ENCODE measurements at regions not wholly inside any gene's neighbourhood (a gene's known extent, or its start where the extent isn't known, plus 50 kb on each side); places are given as distances from the start of the nearest gene placed in this dataset.

DNA sequence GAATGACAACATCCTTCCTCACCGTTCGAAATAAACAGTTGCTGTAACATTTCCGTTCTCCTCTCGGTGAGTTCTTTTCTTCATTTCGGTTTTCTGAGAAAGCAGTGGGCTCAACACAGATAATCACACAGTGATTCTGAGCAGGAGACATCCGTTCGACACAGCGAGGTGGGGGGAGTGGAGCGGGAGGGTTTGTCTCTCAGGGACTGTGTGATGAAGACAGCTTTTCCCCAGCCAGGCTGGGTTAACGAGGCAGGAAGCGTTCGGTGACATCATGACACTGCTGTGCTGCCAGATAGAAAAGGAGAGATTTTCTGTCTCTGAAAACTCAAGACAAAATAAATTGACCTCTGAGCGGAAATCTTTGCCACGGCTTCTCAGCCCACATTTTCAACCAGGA is 119.3 kb downstream of the CRLF2 start:
- Histone ChIP-seq H3K36me3 (ENCODE audit: control insufficient read depth, insufficient read depth, low read length) (no peaks in the 10 kb centered on the region), H3K4ac (ENCODE audit: low read depth, low read length) (no peak overlapping the region), H3K56ac (ENCODE audit: extremely low read depth, insufficient read depth, low read length) (no peak overlapping the region), H3K9me3 (ENCODE audit: control insufficient read depth, insufficient read depth, low read length) (peaks cover 24% of the 10 kb centered on the region), H4K8ac (ENCODE audit: low read depth in 2 of 2, low read length in 2 of 2) (no peak overlapping the region), H3K4me2 (ENCODE audit: low read depth, low read length) (no peak overlapping the region), H3K79me1 (ENCODE audit: low read depth in 1 of 2, low read length in 2 of 2) (no peaks in the 10 kb centered on the region), H3K27me3 (ENCODE audit: control insufficient read depth, insufficient read depth, low read length) (no peaks in the 10 kb centered on the region), H3K27ac (ENCODE audit: insufficient read depth, low read length) (no peak overlapping the region), H2BK20ac (ENCODE audit: low read depth, low read length) (no peak overlapping the region), H3K9me1 (ENCODE audit: insufficient read depth, low read length) (no peaks in the 10 kb centered on the region), H2AK5ac (ENCODE audit: low read depth, low read length) (no peak overlapping the region), H2BK120ac (ENCODE audit: low read depth, low read length) (no peak overlapping the region), H2BK5ac (ENCODE audit: low read depth, low read length, poor library complexity, severe bottlenecking) (no peak overlapping the region), H3K4me1 (ENCODE audit: control insufficient read depth, insufficient read depth, low read length) (no peaks in the 10 kb centered on the region), H4K91ac (ENCODE audit: insufficient read depth, low read depth, low read length) (no peak overlapping the region), H2BK15ac (ENCODE audit: low read depth, low read length) (no peak overlapping the region), H4K20me1 (ENCODE audit: insufficient read depth, low read length) (no peaks in the 10 kb centered on the region), H3K18ac (ENCODE audit: low read depth, low read length) (no peak overlapping the region), H2AK9ac (replicated peaks; ENCODE audit: low read depth, low read length, poor library complexity) (no peak overlapping the region), H2AFZ (replicated peaks; ENCODE audit: low read length, poor library complexity) (no peak overlapping the region), H3K9ac (ENCODE audit: low read depth, low read length) (no peak overlapping the region), H3K14ac (replicated peaks; ENCODE audit: low read depth, low read length) (no peak overlapping the region), H4K5ac (ENCODE audit: low read depth, low read length) (no peak overlapping the region), H3K23ac (ENCODE audit: low read depth, low read length) (no peak overlapping the region), H3K4me3 (ENCODE audit: insufficient read depth, low read depth, low read length) (no peak overlapping the region)
- no peak for ATAC-seq (ENCODE audit: low read depth)
- intact Hi-C loops (cut with micrococcal nuclease): no loop called here
- WGBS, 2 experiments (ENCODE audit: extremely low coverage in 2 of 2, insufficient read length in 1 of 2): no CpG with 5 or more reads among the region's 14 CpGs
- dilution Hi-C loops (cut with HindIII; ENCODE audit: low sequenced_read_pairs, unreplicated experiment): no loop called here
- TF ChIP-seq NFE2L2 (IDR thresholded peaks at IDR 0.05; ENCODE audit: low read depth, low read length) (no peak), CEBPB (IDR thresholded peaks at IDR 0.05; ENCODE audit: low read depth, low read length) (no peak), RFX5 (IDR thresholded peaks at IDR 0.05; ENCODE audit: low read depth, low read length) (no peak), RAD21 (IDR thresholded peaks at IDR 0.05; ENCODE audit: low read length) (no peak), FOS (IDR thresholded peaks at IDR 0.05; ENCODE audit: low read depth, low read length) (no peak)
- BruUV-seq (replicated peaks): no TSS peak
- no peak for DNase-seq
- in situ Hi-C loops (cut with MboI; ENCODE audit: low sequenced_read_pairs): no loop called here
- ChIA-PET CTCF (no interaction called here), POLR2A (ENCODE audit: unreplicated experiment) (no interaction called here)
